ENCODE measurements at regions not wholly inside any gene's neighbourhood (a gene's known extent, or its start where the extent isn't known, plus 50 kb on each side); places are given as distances from the start of the nearest gene placed in this dataset.

GRCh38 chr14:87050421-87050820 is 942.6 kb downstream of the GALC start:
- Histone ChIP-seq H3K79me2 (ENCODE audit: insufficient read depth, low read length) (no peaks in the 10 kb centered on the region), H3K9me3 (ENCODE audit: insufficient read depth, low read length, severe bottlenecking) (no peaks in the 10 kb centered on the region), H3K36me3 (ENCODE audit: insufficient read depth, low read length) (no peaks in the 10 kb centered on the region), H3K4me3 (ENCODE audit: low read depth in 1 of 2, low read length in 2 of 2) (no peak overlapping the region), H3K27me3 (ENCODE audit: insufficient read depth, low read length, poor library complexity) (no peaks in the 10 kb centered on the region), H4K20me1 (ENCODE audit: insufficient read depth, low read length) (no peaks in the 10 kb centered on the region), H3K4me1 (ENCODE audit: insufficient read depth, low read length) (no peaks in the 10 kb centered on the region), H2AFZ (ENCODE audit: low read depth, low read length) (no peak overlapping the region), H3K9ac (ENCODE audit: low read depth, low read length) (no peak overlapping the region), H3K4me2 (ENCODE audit: insufficient read depth, low read length) (no peak overlapping the region), H3K27ac (ENCODE audit: low read length) (no peak overlapping the region)
- ATAC-seq (ENCODE audit: insufficient read depth, low read depth): no peak
- DNase-seq: no peak
- TF ChIP-seq CTCF (IDR thresholded peaks at IDR 0.05; ENCODE audit: borderline replicate concordance, extremely low read depth, low read length, poor library complexity, severe bottlenecking) (no peak), EZH2 (IDR thresholded peaks at IDR 0.05; ENCODE audit: borderline replicate concordance, low read depth, low read length, severe bottlenecking) (no peak)

GRCh38 chr14:87049950-87050349 is 943.0 kb downstream of the GALC start:
- DNase-seq: peak; percentile 34
- Histone ChIP-seq H3K4me2 (ENCODE audit: insufficient read depth, low read length) (no peak overlapping the region), H3K4me1 (ENCODE audit: insufficient read depth, low read length) (no peaks in the 10 kb centered on the region), H3K4me3 (ENCODE audit: low read depth in 1 of 2, low read length in 2 of 2) (no peak overlapping the region), H4K20me1 (ENCODE audit: insufficient read depth, low read length) (no peaks in the 10 kb centered on the region), H3K9me3 (ENCODE audit: insufficient read depth, low read length, severe bottlenecking) (no peaks in the 10 kb centered on the region), H3K36me3 (ENCODE audit: insufficient read depth, low read length) (no peaks in the 10 kb centered on the region), H3K27me3 (ENCODE audit: insufficient read depth, low read length, poor library complexity) (no peaks in the 10 kb centered on the region), H3K9ac (ENCODE audit: low read depth, low read length) (no peak overlapping the region), H3K79me2 (ENCODE audit: insufficient read depth, low read length) (no peaks in the 10 kb centered on the region), H2AFZ (ENCODE audit: low read depth, low read length) (no peak overlapping the region), H3K27ac (ENCODE audit: low read length) (no peak overlapping the region)
- TF ChIP-seq CTCF (IDR thresholded peaks at IDR 0.05; ENCODE audit: borderline replicate concordance, extremely low read depth, low read length, poor library complexity, severe bottlenecking): peak; percentile 60
- TF ChIP-seq EZH2 (IDR thresholded peaks at IDR 0.05; ENCODE audit: borderline replicate concordance, low read depth, low read length, severe bottlenecking): no peak
- peak; percentile 59; the same call in 2 of the 3 replicates for ATAC-seq (ENCODE audit: insufficient read depth, low read depth)

- H4K20me1 ChIP-seq (ENCODE audit: insufficient read depth, low read length): no peaks in the 10 kb centered on the region
Observed at GRCh38 chr14:87046960-87047359, 946.0 kb downstream of the GALC start.

More at GRCh38 chr14:87046960-87047359, 946.0 kb downstream of the GALC start:
- Histone ChIP-seq H2AFZ (ENCODE audit: low read depth, low read length) (no peak overlapping the region), H3K4me2 (ENCODE audit: insufficient read depth, low read length) (no peak overlapping the region), H3K79me2 (ENCODE audit: insufficient read depth, low read length) (no peaks in the 10 kb centered on the region), H3K4me1 (ENCODE audit: insufficient read depth, low read length) (no peaks in the 10 kb centered on the region), H3K27me3 (ENCODE audit: insufficient read depth, low read length, poor library complexity) (no peaks in the 10 kb centered on the region), H3K9me3 (ENCODE audit: insufficient read depth, low read length, severe bottlenecking) (no peaks in the 10 kb centered on the region), H3K9ac (ENCODE audit: low read depth, low read length) (no peak overlapping the region), H3K27ac (ENCODE audit: low read length) (no peak overlapping the region), H3K36me3 (ENCODE audit: insufficient read depth, low read length) (no peaks in the 10 kb centered on the region), H3K4me3 (ENCODE audit: low read depth in 1 of 2, low read length in 2 of 2) (no peak overlapping the region)
- ATAC-seq (ENCODE audit: insufficient read depth, low read depth): no peak
- TF ChIP-seq CTCF (IDR thresholded peaks at IDR 0.05; ENCODE audit: borderline replicate concordance, extremely low read depth, low read length, poor library complexity, severe bottlenecking) (no peak), EZH2 (IDR thresholded peaks at IDR 0.05; ENCODE audit: borderline replicate concordance, low read depth, low read length, severe bottlenecking) (no peak)
- DNase-seq: no peak
